HG02938 (cell line): ENCODE measurements at regions not wholly inside any gene's neighbourhood (a gene's known extent, or its start where the extent isn't known, plus 50 kb on each side); places are given as distances from the start of the nearest gene placed in this dataset.

ENCODE experiments used
- ATAC-seq: cut with Tn5 transposase; IDR thresholded peaks from one replicate; pipeline ENCODE4 v1.9.1; 2021; ENCODE audit warnings: mild to moderate bottlenecking, moderate library complexity; ENCODE audit not compliant: unreplicated experiment

DNA sequence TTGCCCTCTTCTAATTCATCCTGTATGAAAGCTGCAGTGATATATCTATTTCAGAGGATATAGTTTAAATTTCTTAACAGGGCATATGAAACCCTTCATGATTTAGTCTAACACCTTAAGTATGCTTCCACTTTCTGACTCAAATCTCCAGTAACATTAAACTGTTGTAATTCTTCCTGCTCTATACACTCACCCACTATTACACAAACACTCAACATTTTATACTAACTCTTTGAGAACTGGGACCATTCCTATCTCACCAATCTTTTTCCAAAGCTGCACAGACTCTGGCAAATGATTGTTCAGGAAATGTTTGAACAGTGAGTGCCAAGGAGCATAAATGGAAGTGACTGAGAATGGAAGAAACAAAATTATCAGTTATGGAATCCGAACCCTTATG is 560.4 kb upstream of the DPPA4 start:
- ATAC-seq = no peak

DNA sequence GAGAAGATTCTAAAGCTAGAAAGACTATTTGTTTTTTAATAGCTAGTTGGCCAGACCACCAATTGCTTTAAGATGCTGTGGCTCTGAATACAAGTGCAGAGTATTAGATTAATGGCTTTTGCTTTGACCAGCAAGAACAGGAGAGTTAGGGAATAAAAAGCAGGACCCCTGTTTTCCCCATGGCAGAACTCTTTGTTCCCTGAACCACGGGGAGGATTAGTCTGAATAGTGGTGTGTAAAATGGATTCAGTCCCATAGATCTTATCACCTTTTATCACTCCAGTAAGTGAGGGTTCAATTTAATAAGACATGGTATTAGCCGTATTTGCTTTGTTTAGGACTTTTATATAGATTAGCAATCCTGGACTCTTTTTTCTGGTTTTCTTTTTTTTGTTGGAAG is 562.6 kb upstream of the DPPA4 start:
- ATAC-seq = no peak

DNA sequence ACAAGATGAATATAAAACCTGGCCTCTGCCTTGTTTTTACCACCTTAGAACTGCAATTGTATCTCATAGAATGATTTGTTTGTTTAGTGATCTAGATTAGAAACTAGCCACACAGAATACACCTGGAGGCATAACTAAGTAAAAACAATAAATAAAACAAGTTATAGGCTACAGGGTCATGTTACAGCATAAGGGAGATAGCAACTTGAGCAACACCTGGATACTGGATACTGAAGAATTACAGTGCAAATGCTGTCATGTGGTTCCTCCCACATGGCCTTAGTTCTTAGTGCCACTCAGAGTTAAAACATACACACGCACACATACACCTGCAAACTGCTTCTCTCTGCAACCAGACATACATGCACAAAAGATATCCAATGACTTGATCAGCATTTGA is 563.4 kb upstream of the DPPA4 start:
- no peak for ATAC-seq

- no peak for ATAC-seq
Measured at GRCh38 chr3:109902549-109902948, 565.2 kb upstream of the DPPA4 start.

DNA sequence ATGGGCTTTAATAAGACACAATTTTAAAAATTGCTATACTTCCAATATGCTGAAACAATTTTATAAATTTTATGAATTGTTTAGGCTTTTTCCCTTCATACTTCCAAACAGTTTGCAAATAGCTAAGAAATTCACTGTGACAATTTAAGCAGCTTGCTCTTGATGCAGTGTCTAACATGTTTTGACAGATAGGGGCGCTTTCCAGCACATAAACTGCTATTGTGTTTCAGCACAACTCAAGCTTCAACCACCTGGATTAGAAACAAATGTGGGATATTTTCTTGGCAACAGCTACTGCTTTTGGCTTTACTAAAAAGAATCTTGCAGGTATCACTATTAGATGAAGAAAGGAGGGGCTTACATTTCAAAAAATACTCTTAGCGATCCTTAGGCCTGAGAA is 565.8 kb upstream of the DPPA4 start:
- ATAC-seq = no peak

GRCh38 chr3:109910772-109911171 is 573.4 kb upstream of the DPPA4 start:
- no peak for ATAC-seq

DNA sequence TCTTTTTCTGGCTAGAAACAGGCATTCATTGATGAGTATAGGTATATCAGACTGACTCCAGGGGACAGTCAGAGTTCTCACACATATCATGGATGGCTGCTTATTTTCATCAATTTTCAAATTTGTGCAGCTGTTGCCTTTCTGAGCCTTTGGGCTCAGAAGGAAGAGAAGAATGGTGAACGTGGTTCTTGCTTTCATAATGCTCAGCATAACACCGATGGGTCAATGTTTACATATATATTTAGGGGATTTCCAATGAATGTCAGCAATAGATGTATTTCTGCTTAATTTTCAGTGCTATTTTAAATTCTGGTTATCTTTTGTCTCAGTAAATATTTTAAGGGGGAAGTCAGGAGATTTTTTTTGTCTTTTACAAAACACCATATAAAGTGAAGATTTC is 581.4 kb upstream of the DPPA4 start:
- no peak for ATAC-seq

- ATAC-seq = no peak
Measured at GRCh38 chr3:109920749-109921148, 583.4 kb upstream of the DPPA4 start.

DNA sequence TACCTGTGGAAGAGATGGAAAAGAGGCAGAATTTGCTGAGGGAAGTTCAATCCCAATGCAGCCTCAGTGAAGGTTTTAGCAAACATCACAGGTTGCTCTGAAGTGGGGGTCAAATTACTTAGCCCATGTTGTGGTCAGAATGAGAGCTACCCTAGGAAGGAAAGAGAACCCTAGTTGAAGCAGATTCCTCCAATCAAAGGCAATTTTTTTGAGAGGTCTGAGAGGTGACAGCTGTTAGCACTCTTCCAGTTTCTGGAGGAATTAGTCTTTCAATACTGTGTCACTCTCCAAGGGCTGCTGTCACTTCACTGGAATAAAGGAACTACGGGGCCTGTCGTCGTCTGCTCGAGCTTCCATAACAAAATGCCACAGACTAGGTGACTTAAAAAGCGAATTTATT is 584.2 kb upstream of the DPPA4 start:
- no peak for ATAC-seq

DNA sequence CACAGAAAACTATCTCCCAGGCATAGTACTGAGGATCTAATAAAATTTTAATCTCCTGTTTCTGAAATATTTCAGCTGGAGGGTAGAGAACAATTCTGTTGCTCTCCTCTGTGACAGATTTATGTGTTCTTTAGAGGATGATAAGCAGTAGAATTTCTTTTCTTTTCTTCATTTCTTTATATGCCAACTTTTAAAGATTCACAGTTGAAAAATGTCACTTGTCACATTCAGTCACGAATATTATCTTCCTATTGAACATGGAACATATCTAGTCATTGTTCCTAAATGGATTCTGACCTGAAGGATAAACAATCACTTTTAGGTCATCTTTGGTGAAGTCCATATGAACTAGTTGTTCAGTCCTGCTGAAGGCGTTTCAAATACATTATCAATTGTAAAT is 585.5 kb upstream of the DPPA4 start:
- ATAC-seq = no peak

- no peak for ATAC-seq
Measured at GRCh38 chr3:109923431-109923830, 586.1 kb upstream of the DPPA4 start.

- ATAC-seq = no peak
Measured at GRCh38 chr3:109924196-109924595, 586.9 kb upstream of the DPPA4 start.

- ATAC-seq = no peak
Measured at GRCh38 chr3:109926376-109926775, 589.0 kb upstream of the DPPA4 start.

GRCh38 chr3:109927161-109927560 is 589.8 kb upstream of the DPPA4 start:
- ATAC-seq = no peak

GRCh38 chr3:109927726-109928125 is 590.4 kb upstream of the DPPA4 start:
- no peak for ATAC-seq

DNA sequence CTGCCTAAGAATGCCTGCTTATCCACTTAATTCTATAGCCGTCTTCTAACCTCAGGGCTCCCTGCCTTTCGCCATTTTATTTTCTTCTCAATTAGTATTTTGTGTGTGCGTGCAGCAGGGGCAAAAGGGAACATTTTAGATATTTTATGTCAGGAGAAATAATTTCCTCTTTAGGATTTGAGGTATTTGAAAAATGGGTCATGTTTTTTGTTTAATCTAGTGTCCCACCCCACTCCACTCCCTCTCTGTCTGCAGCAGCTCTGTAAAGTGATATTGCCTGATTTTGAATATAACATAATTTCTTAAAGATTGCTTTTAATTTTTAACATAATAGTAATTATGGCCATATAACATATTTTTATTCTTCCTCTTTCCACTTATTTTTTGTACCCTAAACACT is 593.2 kb upstream of the DPPA4 start:
- ATAC-seq = no peak

- ATAC-seq = no peak
Measured at GRCh38 chr3:109933576-109933975, 596.2 kb upstream of the DPPA4 start.

DNA sequence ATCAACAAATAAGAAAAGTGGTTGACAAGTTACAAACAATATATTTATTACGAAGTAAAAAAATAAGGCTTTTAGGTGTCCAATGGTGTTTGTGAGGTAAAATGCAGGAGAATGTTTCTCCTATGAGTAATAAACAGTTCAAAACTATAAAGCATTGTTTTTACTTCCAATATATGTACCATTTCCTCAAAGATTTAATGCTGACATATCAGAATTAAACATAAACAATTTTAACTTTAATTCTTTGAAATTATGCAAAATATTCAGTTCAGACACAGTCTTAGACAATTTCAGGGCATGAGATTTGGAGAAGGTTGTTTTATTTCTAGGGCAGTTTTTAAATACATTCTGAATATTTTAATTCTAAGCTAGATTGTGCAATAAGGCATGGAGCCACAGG is 602.5 kb upstream of the DPPA4 start:
- ATAC-seq = no peak

GRCh38 chr3:109943181-109943580 is 605.8 kb upstream of the DPPA4 start:
- no peak for ATAC-seq

DNA sequence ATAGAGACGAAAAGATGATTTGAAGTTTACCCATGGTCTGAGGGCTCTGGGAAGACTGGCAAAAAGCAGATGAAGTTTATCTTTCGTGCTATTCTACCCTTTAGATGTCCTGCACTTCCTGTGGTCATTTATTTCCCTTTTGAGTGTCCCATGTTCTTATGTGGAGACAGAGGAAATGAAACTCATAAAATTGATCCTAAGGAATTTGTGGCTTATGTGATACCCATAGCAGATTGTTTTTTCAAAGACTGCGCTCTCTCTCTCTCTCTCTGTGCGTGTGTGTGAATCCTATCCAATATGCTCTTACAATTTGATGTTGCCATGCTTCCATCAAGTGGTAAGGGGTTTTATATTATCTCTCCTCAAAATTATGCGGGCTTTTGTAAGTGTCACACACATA is 607.5 kb upstream of the DPPA4 start:
- ATAC-seq = no peak

- no peak for ATAC-seq
Measured at GRCh38 chr3:109952924-109953323, 615.6 kb upstream of the DPPA4 start.

DNA sequence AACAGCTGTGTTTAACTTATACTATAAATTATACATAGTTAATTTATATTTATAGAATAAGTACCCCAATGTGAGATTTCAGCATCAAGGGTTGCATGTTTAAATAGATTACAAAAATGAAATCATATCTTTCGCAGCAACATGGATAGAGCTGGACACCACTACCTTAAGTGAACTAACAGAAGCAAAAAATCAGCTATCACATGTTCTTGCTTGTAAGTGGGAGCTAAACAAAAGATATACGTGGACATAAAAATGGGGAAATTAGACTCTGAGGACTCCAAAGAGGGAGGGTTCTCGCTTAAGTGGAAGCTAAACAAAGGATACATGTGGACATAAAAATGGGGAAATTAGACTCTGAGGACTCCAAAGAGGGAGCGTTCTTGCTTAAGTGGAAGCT is 626.5 kb upstream of the DPPA4 start:
- no peak for ATAC-seq

DNA sequence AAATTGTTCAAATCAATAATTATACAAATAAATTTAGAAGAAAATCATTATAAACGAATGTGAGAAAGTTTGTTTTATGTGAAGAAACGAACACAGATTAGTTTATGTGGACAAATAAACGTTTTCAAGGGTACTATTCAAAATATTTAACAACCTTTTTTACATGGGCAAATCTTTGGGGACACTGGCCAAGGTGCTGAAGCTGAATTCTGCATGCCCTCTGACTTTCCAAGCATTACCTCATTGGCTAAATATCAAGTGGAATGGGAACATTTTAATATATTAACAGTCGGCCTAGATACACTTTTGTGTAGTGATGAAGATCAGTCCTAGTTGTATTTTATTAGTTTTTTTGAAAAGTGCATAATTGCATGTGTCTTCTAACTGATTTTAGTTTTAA is 636.4 kb upstream of the DPPA4 start:
- no peak for ATAC-seq

DNA sequence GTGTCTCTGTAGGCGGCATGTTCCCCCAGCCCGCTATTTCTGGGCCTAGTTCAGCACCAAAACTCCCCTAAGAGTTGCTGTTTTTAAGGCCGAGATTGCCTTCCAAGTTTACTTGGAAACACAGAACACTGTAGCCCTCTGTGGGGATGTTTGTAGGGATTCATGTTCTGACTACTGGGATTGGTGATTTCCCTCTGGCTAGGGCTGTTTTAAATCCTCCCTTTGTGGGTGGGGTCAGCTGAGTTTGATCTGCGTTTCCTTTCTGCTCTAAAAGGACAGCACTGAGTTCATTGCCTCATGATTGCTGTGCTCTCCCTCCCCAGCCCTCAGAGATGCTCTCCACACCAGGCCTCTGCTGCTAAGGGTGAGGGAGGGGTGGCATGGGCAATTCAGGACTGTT is 640.6 kb upstream of the DPPA4 start:
- no peak for ATAC-seq
